Cardiac fibroblast (primary cell): ENCODE measurements at regions not wholly inside any gene's neighbourhood (a gene's known extent, or its start where the extent isn't known, plus 50 kb on each side); places are given as distances from the start of the nearest gene placed in this dataset.

Source experiments
- DNase-seq, 2 donors: peaks; one replicate each; pipeline versions ENCODE4 v3.0.0 to v3.0.0-alpha.2; 2010; ENCODE audit warnings: low read depth in 2 of 2
- H3K4me3 ChIP-seq, 2 donors: replicated peaks in 1 of 2; 1 replicate in 1 of 2; 2 replicates in 1 of 2; pipeline ENCODE4 v1.5.1; 2011; ENCODE audit warnings: low read depth in 2 of 2, low read length in 2 of 2, mild to moderate bottlenecking in 2 of 2, moderate library complexity in 1 of 2
- TF ChIP-seq, protein P1 (sequence below): IDR thresholded peaks from one replicate; pipeline ENCODE4 v1.5.1; 2011; ENCODE audit warnings: low read depth, mild to moderate bottlenecking, low read length, inconsistent platforms

DNA sequence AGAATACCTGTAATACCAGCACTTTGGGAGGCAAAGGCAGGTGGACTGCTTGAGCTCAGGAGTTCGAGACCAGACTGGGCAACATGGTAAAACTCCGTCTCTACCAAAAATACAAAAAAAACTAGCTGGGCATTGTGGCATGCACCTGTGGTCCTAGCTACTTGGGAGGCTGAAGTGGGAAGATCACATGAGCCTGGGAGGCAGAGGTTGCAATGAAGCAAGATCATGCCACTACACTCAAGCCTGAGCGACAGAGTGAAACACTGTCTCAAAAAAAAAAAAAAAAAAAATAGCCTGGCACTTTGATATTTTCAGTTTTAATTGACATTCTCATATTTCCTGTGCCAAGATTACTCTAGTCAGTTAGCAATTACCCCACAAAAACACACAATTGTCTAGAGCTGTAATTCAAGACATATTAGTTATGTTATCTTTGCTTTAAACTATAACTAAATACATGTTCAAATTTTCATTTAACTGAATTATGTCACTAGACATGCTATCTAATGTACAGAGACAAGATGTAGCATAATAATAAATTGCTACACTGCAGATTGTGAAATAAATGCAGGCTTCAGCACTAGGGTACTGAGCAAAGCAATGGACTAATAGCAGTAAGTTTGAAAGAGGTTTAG, 378.2 kb upstream of the GRAMD2B start:
- H3K4me3 ChIP-seq: no peak overlapping the region
- TF ChIP-seq, protein P1, sequence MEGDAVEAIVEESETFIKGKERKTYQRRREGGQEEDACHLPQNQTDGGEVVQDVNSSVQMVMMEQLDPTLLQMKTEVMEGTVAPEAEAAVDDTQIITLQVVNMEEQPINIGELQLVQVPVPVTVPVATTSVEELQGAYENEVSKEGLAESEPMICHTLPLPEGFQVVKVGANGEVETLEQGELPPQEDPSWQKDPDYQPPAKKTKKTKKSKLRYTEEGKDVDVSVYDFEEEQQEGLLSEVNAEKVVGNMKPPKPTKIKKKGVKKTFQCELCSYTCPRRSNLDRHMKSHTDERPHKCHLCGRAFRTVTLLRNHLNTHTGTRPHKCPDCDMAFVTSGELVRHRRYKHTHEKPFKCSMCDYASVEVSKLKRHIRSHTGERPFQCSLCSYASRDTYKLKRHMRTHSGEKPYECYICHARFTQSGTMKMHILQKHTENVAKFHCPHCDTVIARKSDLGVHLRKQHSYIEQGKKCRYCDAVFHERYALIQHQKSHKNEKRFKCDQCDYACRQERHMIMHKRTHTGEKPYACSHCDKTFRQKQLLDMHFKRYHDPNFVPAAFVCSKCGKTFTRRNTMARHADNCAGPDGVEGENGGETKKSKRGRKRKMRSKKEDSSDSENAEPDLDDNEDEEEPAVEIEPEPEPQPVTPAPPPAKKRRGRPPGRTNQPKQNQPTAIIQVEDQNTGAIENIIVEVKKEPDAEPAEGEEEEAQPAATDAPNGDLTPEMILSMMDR: no peak
- DNase-seq: no peak

DNA sequence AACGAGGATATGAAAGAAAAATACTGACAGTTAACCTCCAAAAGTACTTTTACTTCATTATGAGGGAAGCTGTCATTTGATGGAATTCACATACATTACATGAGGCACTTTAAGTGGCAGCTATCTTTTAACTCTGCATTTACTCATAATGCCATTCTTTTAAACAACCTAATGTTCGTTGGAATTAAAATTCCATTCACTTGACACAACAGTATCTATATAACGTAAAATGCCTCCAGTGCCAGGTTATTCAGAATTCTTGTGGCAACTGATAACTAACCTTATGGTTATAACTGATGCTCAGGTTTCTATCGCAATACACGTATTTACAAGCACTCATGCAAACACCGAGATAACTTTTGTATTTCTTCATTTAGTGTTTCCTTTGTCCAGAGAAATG, 376.9 kb upstream of the GRAMD2B start:
- DNase-seq: peak in 1 of 2 donors; percentile 21
- TF ChIP-seq, protein P1: no peak
- H3K4me3 ChIP-seq: no peak overlapping the region

DNA sequence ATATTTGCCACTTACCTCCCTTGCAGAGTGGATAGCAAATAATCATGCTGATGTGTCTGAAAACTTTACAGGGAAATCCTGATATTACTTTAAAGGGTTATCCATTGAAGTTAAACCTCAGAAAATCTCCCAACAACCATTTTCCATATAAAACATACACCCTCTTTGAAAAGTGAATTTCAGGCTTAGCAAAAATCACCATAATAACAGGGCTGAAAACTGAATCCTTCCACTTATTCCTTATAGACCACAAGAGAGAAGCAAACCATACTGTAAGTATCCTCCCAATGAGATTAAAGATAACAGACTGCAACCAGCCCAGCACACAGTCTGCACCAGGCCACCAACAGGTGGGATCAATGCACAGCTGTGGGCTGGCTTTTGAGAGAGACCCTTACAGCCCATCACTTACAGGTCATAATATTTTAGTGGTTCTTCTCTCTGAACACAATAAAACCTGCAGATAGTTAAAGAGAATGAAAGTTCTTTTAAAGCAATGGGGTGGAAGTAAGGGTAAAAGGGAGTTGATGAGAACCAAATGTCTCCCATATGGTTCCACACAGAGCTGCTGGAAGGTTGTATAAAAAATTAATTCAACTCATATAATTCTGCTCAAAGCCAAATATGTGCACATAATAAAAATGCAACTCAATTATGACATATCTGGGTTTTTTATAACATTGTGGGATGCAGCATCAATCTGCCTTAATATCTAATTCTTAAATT, 376.2 kb upstream of the GRAMD2B start:
- DNase-seq: no peak
- TF ChIP-seq, protein P1: no peak

DNA sequence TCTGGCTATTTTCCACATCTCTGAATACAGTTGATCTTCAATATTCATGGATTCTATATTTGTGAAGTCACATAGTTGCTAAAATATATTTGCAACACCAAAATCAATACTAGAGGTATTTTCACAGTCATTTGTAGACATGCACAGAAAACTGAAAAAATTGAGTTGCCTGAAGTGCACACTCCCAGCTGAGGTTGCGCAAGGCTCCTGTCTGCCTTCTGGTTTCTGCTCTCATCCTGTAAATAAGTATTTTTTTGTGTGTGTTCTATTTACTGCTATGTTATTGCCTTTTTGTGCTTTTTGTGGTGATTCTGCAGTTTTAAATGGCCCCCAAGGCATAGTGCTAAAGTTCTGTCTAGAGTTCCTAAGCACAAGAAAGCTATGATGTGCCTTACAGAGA, 371.1 kb upstream of the GRAMD2B start:
- H3K4me3 ChIP-seq: no peak overlapping the region
- DNase-seq: peak; percentile 20 to 37
- TF ChIP-seq, protein P1: no peak

More for the DNA sequence above, 376.2 kb upstream of the GRAMD2B start:
- H3K4me3 ChIP-seq: no peak overlapping the region

DNA sequence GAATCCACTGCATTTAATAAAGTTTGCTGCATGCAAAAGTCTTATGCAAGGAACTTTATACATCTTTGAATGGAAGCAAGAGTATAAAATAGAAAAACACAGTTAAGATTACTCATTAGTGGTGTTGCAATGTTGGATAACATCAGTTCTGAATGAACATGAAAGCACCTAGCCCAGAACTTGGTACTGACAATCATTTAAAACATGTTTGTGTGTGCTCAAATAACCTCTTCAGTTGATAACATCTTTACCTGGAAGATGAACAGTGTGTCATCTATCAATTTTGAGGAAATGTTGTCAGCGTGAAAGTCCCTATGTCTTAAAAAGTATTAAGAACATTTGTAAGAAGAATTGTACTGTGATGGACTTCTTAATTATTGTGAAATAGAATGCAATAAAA, 370.4 kb upstream of the GRAMD2B start:
- TF ChIP-seq, protein P1: no peak
- H3K4me3 ChIP-seq: no peak overlapping the region
- DNase-seq: no peak

DNA sequence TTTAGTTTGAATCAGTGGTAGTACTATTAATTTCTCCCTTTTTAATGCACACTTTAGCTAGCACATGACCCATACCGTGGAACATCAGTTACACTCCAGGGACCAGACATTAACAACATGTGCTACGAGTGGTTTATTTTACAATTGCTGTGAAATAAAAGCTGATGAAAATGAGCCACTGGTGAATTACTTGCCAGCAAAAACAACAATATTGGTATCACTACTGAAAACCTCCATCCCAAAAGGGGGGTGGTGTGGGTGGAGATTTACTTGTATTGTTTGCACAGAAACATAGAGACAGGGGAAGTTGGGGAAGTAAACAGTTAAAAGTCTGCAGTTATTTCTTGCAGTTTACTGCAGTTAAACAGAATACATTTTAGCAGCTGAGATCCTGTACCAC, 369.6 kb upstream of the GRAMD2B start:
- no peak for DNase-seq
- TF ChIP-seq, protein P1: no peak
- no peak overlapping the region for H3K4me3 ChIP-seq
